ENCODE measurements at regions not wholly inside any gene's neighbourhood (a gene's known extent, or its start where the extent isn't known, plus 50 kb on each side); places are given as distances from the start of the nearest gene placed in this dataset.
A peak's percentile ranks its signal among the peaks of the same experiment; 100 is the strongest.

DNA sequence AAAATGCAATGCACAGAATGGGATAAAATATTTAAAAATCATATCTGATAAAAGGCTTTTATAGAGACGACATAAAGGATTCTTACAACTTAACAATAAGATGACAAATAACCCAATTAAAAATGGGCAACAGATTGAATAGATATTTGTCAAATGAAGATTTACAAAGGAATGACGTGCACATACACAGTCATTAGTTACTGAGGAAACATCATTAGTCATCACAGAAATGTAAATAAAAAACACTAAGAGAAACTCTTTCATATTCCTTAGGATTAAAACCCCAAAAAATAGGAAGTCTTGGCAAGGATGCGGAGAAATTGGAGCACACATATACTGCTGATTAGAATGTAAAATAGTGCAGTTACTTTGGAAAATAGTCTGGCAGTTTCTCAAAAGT, 1886.0 kb upstream of the CDH6 start:
- DNase-seq (ENCODE audit: low read depth) (peak; percentile 9), FAIRE-seq (no peak)
- TF ChIP-seq, protein P1, sequence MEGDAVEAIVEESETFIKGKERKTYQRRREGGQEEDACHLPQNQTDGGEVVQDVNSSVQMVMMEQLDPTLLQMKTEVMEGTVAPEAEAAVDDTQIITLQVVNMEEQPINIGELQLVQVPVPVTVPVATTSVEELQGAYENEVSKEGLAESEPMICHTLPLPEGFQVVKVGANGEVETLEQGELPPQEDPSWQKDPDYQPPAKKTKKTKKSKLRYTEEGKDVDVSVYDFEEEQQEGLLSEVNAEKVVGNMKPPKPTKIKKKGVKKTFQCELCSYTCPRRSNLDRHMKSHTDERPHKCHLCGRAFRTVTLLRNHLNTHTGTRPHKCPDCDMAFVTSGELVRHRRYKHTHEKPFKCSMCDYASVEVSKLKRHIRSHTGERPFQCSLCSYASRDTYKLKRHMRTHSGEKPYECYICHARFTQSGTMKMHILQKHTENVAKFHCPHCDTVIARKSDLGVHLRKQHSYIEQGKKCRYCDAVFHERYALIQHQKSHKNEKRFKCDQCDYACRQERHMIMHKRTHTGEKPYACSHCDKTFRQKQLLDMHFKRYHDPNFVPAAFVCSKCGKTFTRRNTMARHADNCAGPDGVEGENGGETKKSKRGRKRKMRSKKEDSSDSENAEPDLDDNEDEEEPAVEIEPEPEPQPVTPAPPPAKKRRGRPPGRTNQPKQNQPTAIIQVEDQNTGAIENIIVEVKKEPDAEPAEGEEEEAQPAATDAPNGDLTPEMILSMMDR (IDR thresholded peaks at IDR 0.05; ENCODE audit: insufficient read depth, low read length, severe bottlenecking) = no peak
- Histone ChIP-seq H3K4me3 (ENCODE audit: low read depth, low read length) (no peak overlapping the region), H3K36me3 (ENCODE audit: control insufficient read depth, insufficient read depth, low read length) (no peaks in the 10 kb centered on the region), H3K27me3 (ENCODE audit: control insufficient read depth, insufficient read depth, low read length) (no peaks in the 10 kb centered on the region)

DNA sequence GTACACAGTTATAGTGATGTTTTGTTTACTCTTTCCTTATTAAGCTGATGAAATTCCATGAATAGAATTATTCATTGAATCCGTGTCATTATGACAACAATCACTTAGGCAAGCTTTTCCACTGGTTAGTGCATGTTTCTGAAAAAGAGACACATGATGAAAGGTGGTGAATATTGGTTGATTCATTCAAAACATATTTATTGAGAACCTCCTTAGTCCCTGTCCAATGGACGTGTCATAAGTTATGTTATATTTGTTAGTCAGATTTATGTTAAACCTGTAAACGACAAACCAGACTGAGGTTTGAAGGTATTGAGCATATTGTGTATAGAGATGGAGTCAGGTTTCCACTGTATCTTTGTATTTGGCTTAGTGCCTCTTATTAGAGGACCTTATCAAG, 1888.9 kb upstream of the CDH6 start:
- no peaks in the 10 kb centered on the region for H3K36me3 ChIP-seq (ENCODE audit: control insufficient read depth, insufficient read depth, low read length)
- no peaks in the 10 kb centered on the region for H3K27me3 ChIP-seq (ENCODE audit: control insufficient read depth, insufficient read depth, low read length)
- TF ChIP-seq, protein P1 (IDR thresholded peaks at IDR 0.05; ENCODE audit: insufficient read depth, low read length, severe bottlenecking) = no peak
- DNase-seq (ENCODE audit: low read depth) (peak; percentile 0), FAIRE-seq (no peak)
- no peak overlapping the region for H3K4me3 ChIP-seq (ENCODE audit: low read depth, low read length)

DNA sequence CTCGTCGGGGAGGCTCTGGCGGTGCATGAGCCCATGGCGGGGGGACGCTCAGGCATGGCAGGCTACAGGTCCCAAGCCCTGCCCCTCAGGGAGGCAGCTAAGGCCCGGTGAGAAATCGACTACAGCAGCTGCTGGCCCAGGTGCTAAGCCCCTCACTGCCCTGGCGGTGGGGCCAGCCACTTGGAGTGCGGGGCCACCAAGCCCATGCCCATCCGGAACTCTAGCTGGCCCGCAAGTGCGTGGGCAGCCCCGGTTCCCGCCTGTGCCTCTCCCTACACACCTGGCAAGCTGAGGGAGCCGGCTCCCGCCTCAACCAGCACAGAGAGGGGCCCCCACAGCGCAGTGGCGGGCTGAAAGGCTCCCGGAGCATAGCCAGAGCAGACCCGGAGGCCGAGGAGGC, 1896.9 kb upstream of the CDH6 start:
- TF ChIP-seq, protein P1 (IDR thresholded peaks at IDR 0.05; ENCODE audit: insufficient read depth, low read length, severe bottlenecking) = no peak
- FAIRE-seq (no peak), DNase-seq (ENCODE audit: low read depth) (no peak)
- H3K36me3 ChIP-seq (ENCODE audit: control insufficient read depth, insufficient read depth, low read length) = no peaks in the 10 kb centered on the region
- no peaks in the 10 kb centered on the region for H3K27me3 ChIP-seq (ENCODE audit: control insufficient read depth, insufficient read depth, low read length)
- H3K4me3 ChIP-seq (ENCODE audit: low read depth, low read length) = no peak overlapping the region

DNA sequence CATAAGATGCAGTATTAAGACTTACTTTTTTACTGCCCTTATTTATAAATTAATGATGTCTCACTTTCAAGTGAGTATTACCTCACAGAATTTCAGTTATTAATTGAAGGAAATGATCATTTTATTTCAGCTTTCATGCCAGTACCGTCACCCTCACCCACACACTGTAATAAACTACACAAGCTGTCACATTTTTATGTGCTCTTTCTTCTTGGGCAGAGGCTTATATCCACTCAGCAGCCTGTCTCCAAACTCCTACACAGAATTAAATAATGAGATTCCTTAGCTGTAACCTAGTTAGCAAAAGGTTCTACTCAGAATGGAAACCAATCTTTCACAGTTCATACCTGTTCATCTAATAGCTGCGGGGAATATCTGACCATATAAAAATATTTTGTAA, 1915.8 kb upstream of the CDH6 start:
- H3K4me3 ChIP-seq (ENCODE audit: low read depth, low read length) = no peak overlapping the region
- no peak for DNase-seq (ENCODE audit: low read depth)
- no peak for FAIRE-seq
- no peaks in the 10 kb centered on the region for H3K27me3 ChIP-seq (ENCODE audit: control insufficient read depth, insufficient read depth, low read length)
- H3K36me3 ChIP-seq (ENCODE audit: control insufficient read depth, insufficient read depth, low read length) = no peaks in the 10 kb centered on the region
- TF ChIP-seq, protein P1 (IDR thresholded peaks at IDR 0.05; ENCODE audit: insufficient read depth, low read length, severe bottlenecking) = no peak

DNA sequence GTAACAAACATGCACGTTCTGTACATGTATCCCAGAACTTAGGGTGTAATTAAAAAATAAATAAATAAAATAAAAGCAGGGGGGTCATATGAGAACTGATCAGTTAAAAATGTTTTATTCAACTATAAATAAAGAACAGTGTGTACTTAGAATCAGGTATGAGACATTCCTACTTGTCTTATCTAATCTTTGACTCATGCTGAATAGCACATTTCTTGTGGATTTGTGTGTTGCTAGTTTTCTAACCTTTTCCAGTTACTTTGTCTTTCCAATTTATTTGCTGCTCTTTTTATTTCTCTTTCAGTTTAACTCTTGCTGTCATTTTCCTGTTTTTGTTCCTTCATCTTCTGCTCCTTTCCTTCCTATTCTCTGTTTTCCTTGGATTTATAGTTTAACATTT, 1917.1 kb upstream of the CDH6 start:
- FAIRE-seq (no peak), DNase-seq (ENCODE audit: low read depth) (no peak)
- no peaks in the 10 kb centered on the region for H3K27me3 ChIP-seq (ENCODE audit: control insufficient read depth, insufficient read depth, low read length)
- TF ChIP-seq, protein P1 (IDR thresholded peaks at IDR 0.05; ENCODE audit: insufficient read depth, low read length, severe bottlenecking) = no peak
- no peak overlapping the region for H3K4me3 ChIP-seq (ENCODE audit: low read depth, low read length)
- no peaks in the 10 kb centered on the region for H3K36me3 ChIP-seq (ENCODE audit: control insufficient read depth, insufficient read depth, low read length)

GRCh38 chr5:29263915-29264351, 1929.6 kb upstream of the CDH6 start:
- FAIRE-seq (no peak), DNase-seq (ENCODE audit: low read depth) (no peak)
- TF ChIP-seq, protein P1 (IDR thresholded peaks at IDR 0.05; ENCODE audit: insufficient read depth, low read length, severe bottlenecking) = no peak
- no peaks in the 10 kb centered on the region for H3K27me3 ChIP-seq (ENCODE audit: control insufficient read depth, insufficient read depth, low read length)
- H3K4me3 ChIP-seq (ENCODE audit: low read depth, low read length) = no peak overlapping the region
- H3K36me3 ChIP-seq (ENCODE audit: control insufficient read depth, insufficient read depth, low read length) = no peaks in the 10 kb centered on the region
